Epithelial cell of proximal tubule (primary cell): ENCODE measurements at regions not wholly inside any gene's neighbourhood (a gene's known extent, or its start where the extent isn't known, plus 50 kb on each side); places are given as distances from the start of the nearest gene placed in this dataset.

ENCODE experiments used
- DNase-seq: peaks from one replicate; pipeline ENCODE4 v3.0.0-alpha.2; 2011; ENCODE audit warnings: low read depth
- H3K4me3 ChIP-seq: 2 replicates; pipeline ENCODE4 v1.5.1; 2011; ENCODE audit warnings: low read depth, mild to moderate bottlenecking, low read length
- TF ChIP-seq, protein P1 (sequence below): conservative IDR thresholded peaks from 2 replicates; pipeline ENCODE4 v1.5.1; 2012; ENCODE audit warnings: low read depth, mild to moderate bottlenecking, low read length

DNA sequence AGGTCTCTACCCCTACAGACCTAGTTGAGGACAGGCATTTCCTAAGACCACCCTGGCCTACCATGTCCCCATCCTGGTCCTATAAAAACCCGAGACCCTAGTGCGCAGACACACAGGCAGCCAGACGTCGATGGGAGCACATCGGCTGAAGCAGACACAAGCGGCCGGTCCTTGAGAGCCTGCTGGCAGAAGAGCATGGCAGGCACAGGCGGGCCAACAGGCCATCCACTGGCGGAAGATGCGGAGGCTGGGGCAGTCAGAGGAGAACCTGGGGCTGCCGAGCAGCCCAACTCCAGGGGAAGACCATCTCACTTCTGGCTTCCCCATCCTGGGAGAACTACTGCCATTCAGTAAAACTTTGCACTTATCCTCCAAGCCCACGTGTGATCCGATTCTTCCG lies 396.8 kb downstream of the AEBP2 start:
- no peak overlapping the region for H3K4me3 ChIP-seq
- DNase-seq, result no peak
- TF ChIP-seq, protein P1, sequence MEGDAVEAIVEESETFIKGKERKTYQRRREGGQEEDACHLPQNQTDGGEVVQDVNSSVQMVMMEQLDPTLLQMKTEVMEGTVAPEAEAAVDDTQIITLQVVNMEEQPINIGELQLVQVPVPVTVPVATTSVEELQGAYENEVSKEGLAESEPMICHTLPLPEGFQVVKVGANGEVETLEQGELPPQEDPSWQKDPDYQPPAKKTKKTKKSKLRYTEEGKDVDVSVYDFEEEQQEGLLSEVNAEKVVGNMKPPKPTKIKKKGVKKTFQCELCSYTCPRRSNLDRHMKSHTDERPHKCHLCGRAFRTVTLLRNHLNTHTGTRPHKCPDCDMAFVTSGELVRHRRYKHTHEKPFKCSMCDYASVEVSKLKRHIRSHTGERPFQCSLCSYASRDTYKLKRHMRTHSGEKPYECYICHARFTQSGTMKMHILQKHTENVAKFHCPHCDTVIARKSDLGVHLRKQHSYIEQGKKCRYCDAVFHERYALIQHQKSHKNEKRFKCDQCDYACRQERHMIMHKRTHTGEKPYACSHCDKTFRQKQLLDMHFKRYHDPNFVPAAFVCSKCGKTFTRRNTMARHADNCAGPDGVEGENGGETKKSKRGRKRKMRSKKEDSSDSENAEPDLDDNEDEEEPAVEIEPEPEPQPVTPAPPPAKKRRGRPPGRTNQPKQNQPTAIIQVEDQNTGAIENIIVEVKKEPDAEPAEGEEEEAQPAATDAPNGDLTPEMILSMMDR, result no peak

GRCh38 chr12:19836456-19836855 lies 397.2 kb downstream of the AEBP2 start:
- TF ChIP-seq, protein P1, result no peak
- no peak for DNase-seq
- H3K4me3 ChIP-seq, result no peak overlapping the region

- no peak overlapping the region for H3K4me3 ChIP-seq
- DNase-seq, result no peak
- TF ChIP-seq, protein P1, result no peak
Observed at GRCh38 chr12:19837543-19837942, 398.3 kb downstream of the AEBP2 start.

DNA sequence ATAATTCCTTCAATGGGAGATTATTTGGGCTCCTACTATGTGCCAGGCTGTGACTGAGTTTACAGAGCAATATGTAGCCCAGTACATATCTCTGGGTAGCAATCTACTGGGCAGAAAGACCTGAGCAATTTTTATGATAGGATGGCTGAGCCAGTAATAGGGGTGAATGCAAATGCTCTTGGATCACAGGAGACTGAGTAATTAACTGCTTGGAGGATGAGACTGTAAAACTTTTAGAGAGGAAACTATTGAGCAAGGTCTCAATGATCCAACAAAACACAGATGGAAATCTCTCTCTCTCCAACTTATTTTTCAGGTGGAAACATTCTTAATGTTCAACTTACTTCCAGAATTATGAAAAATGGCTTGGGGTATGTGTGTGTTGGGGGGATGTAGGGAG lies 402.2 kb downstream of the AEBP2 start:
- H3K4me3 ChIP-seq, result no peak overlapping the region
- TF ChIP-seq, protein P1, result no peak
- no peak for DNase-seq

- no peak for DNase-seq
- TF ChIP-seq, protein P1, result no peak
- H3K4me3 ChIP-seq, result no peak overlapping the region
Observed at GRCh38 chr12:19842116-19842515, 402.8 kb downstream of the AEBP2 start.

- DNase-seq, result no peak
- TF ChIP-seq, protein P1, result no peak
- H3K4me3 ChIP-seq, result no peak overlapping the region
Observed at GRCh38 chr12:19844224-19844623, 404.9 kb downstream of the AEBP2 start.

- TF ChIP-seq, protein P1, result no peak
- no peak overlapping the region for H3K4me3 ChIP-seq
- no peak for DNase-seq
Observed at GRCh38 chr12:19846574-19846973, 407.3 kb downstream of the AEBP2 start.
